ENCODE measurements at regions not wholly inside any gene's neighbourhood (a gene's known extent, or its start where the extent isn't known, plus 50 kb on each side); places are given as distances from the start of the nearest gene placed in this dataset.

DNA sequence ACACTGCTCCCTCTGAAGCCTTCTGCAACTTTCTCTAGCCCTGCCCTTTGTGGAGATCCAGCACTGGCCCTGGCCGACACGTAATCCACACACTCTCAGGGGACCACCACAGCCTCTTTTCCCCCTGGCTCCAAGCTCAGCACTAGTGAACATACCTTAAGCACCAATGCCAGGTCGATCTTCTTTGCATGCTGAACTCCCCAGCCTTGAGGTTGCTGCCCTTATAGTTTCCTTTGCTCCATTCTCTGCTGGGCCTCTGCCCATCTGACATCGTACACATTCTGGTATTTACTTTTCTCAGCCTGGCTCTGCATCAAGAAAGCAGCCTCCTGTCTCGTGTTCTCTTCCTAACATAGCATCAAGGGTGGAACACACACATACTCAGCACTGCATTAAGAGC, 361.5 kb downstream of the LPIN1 start:
- Histone ChIP-seq H3K27ac (no peak overlapping the region), H3K4me1 (no peaks in the 10 kb centered on the region), H3K4me3 (no peak overlapping the region), H3K36me3 (no peaks in the 10 kb centered on the region), H3K9me3 (no peaks in the 10 kb centered on the region), H3K27me3 (no peaks in the 10 kb centered on the region)
- TF ChIP-seq, protein P1, sequence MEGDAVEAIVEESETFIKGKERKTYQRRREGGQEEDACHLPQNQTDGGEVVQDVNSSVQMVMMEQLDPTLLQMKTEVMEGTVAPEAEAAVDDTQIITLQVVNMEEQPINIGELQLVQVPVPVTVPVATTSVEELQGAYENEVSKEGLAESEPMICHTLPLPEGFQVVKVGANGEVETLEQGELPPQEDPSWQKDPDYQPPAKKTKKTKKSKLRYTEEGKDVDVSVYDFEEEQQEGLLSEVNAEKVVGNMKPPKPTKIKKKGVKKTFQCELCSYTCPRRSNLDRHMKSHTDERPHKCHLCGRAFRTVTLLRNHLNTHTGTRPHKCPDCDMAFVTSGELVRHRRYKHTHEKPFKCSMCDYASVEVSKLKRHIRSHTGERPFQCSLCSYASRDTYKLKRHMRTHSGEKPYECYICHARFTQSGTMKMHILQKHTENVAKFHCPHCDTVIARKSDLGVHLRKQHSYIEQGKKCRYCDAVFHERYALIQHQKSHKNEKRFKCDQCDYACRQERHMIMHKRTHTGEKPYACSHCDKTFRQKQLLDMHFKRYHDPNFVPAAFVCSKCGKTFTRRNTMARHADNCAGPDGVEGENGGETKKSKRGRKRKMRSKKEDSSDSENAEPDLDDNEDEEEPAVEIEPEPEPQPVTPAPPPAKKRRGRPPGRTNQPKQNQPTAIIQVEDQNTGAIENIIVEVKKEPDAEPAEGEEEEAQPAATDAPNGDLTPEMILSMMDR (IDR thresholded peaks at IDR 0.05) = no peak
- TF ChIP-seq POLR2A (IDR thresholded peaks at IDR 0.05) = no peak
- no peak for DNase-seq

- DNase-seq = no peak
- Histone ChIP-seq H3K4me1 (no peaks in the 10 kb centered on the region), H3K9me3 (no peaks in the 10 kb centered on the region), H3K27ac (no peak overlapping the region), H3K36me3 (no peaks in the 10 kb centered on the region), H3K4me3 (no peak overlapping the region), H3K27me3 (no peaks in the 10 kb centered on the region)
- TF ChIP-seq, protein P1 (IDR thresholded peaks at IDR 0.05) = no peak
- no peak for TF ChIP-seq POLR2A (IDR thresholded peaks at IDR 0.05)
Observed at GRCh38 chr2:12109363-12110017, 363.1 kb downstream of the LPIN1 start.

GRCh38 chr2:12110074-12110473, 363.6 kb downstream of the LPIN1 start:
- no peak for DNase-seq
- H3K27me3 ChIP-seq = no peaks in the 10 kb centered on the region
- no peak overlapping the region for H3K27ac ChIP-seq
- H3K36me3 ChIP-seq = no peaks in the 10 kb centered on the region
- no peaks in the 10 kb centered on the region for H3K4me1 ChIP-seq
- TF ChIP-seq POLR2A (IDR thresholded peaks at IDR 0.05) = no peak
- TF ChIP-seq, protein P1 (IDR thresholded peaks at IDR 0.05) = no peak
- no peaks in the 10 kb centered on the region for H3K9me3 ChIP-seq
- no peak overlapping the region for H3K4me3 ChIP-seq

- no peak for TF ChIP-seq POLR2A (IDR thresholded peaks at IDR 0.05)
- TF ChIP-seq, protein P1 (IDR thresholded peaks at IDR 0.05) = no peak
- no peak for DNase-seq
Observed at GRCh38 chr2:12110481-12110880, 364.0 kb downstream of the LPIN1 start.

DNA sequence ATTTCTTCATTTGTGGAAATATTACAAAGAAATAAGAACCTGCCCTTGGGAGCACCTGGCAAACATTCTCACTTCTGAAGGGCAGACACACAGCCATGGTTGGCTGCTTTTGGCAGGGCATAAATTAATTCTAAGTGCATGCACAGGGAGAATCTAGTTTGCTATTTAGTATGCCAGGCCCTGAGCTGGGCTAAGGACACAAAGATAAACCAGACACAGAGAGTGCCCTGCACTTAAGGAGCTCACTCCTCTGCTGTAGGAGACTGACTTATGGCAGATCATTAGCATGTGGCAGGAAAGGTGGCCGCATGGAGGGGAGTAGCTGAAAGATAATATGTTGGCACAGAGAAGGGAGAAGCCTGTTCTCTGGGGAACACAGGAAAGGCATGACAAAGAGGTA, 367.0 kb downstream of the LPIN1 start:
- DNase-seq = no peak
- no peak overlapping the region for H3K27ac ChIP-seq
- H3K36me3 ChIP-seq = no peaks in the 10 kb centered on the region
- H3K4me3 ChIP-seq = no peak overlapping the region
- TF ChIP-seq, protein P1 (IDR thresholded peaks at IDR 0.05) = no peak
- TF ChIP-seq POLR2A (IDR thresholded peaks at IDR 0.05) = no peak
- H3K4me1 ChIP-seq = no peaks in the 10 kb centered on the region
- H3K9me3 ChIP-seq = no peaks in the 10 kb centered on the region
- no peaks in the 10 kb centered on the region for H3K27me3 ChIP-seq

More at GRCh38 chr2:12110481-12110880, 364.0 kb downstream of the LPIN1 start:
- H3K27me3 ChIP-seq = no peaks in the 10 kb centered on the region
- H3K36me3 ChIP-seq = no peaks in the 10 kb centered on the region
- no peak overlapping the region for H3K4me3 ChIP-seq
- H3K4me1 ChIP-seq = no peaks in the 10 kb centered on the region
- no peak overlapping the region for H3K27ac ChIP-seq
- H3K9me3 ChIP-seq = no peaks in the 10 kb centered on the region

GRCh38 chr2:12114816-12115215, 368.4 kb downstream of the LPIN1 start:
- Histone ChIP-seq H3K9me3 (no peaks in the 10 kb centered on the region), H3K4me3 (no peak overlapping the region)
- TF ChIP-seq, protein P1 (IDR thresholded peaks at IDR 0.05) = no peak
- TF ChIP-seq POLR2A (IDR thresholded peaks at IDR 0.05) = no peak

More at GRCh38 chr2:12114816-12115215, 368.4 kb downstream of the LPIN1 start:
- no peaks in the 10 kb centered on the region for H3K4me1 ChIP-seq
- no peak overlapping the region for H3K27ac ChIP-seq
- no peaks in the 10 kb centered on the region for H3K36me3 ChIP-seq
- H3K27me3 ChIP-seq = no peaks in the 10 kb centered on the region
- no peak for DNase-seq

All from Peyer's patch (tissue), 4 donors.